ENCODE measurements at regions not wholly inside any gene's neighbourhood (a gene's known extent, or its start where the extent isn't known, plus 50 kb on each side); places are given as distances from the start of the nearest gene placed in this dataset.

DNA sequence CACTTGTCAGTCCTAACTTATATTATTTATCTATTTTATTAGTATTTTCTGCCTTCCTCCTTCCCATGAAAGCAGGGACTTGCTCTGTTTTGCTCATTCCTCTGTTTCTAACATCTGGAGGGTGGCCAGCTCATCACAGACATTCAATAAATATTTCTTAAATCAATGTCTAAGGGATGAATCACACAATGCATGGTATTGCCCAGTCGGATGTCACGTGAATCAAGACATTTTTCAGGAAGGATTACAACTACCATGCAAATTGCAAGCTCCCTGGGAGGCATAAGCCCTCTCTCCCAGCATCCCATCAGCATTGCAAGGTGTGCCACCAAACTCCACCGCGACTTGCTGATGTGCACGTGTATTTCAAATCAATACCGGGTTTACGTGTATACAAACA lies 146.6 kb upstream of the RNF32 start:
- DNase-seq = no peak
- no peak overlapping the region for H3K27ac Mint-ChIP-seq

DNA sequence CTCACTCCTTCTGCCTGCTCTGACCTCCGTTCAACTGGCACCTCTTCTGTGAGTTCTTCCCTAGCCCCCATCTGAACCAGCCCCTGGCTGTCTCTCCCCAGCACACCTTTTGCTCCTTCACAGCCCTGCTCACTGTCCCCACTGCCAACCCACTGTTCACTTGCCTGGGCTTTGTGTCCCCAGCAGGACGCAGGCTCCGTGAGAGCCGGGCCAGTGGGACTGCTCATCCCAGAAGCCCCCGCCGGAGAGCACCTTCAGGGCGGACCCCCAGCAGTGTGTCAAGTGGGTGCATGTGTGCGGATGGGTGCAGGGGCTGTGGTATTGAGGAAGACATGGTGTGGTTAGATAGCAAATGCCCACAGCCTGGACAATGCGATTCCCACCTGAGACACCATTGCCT lies 148.4 kb upstream of the RNF32 start:
- peaks cover 0 to 6% (median 0%) of the 10 kb centered on the region in 8 donors for H3K9me3 Mint-ChIP-seq
- H3K36me3 Mint-ChIP-seq = no peaks in the 10 kb centered on the region
- no peaks in the 10 kb centered on the region for H3K4me1 ChIP-seq (ENCODE audit: insufficient read depth, low read length)
- DNase-seq = no peak
- no peak overlapping the region for H3K27ac ChIP-seq (ENCODE audit: low read depth, low read length)
- ChIA-PET CTCF (ENCODE audit: partially characterized antibody) (no interaction called here), POLR2A (ENCODE audit: partially characterized antibody) (no interaction called here)
- no peaks in the 10 kb centered on the region for H3K36me3 ChIP-seq (ENCODE audit: insufficient read depth, low read length)
- H3K27ac Mint-ChIP-seq = no peak overlapping the region
- H3K4me3 Mint-ChIP-seq = no peak overlapping the region
- no peaks in the 10 kb centered on the region for H3K27me3 ChIP-seq (ENCODE audit: insufficient read depth, low read length)
- no peaks in the 10 kb centered on the region for H3K4me1 Mint-ChIP-seq
- peaks cover 0 to 5% of the 10 kb centered on the region in 2 donors for H3K27me3 Mint-ChIP-seq
- H3K9me3 ChIP-seq (ENCODE audit: control insufficient read depth in 1 of 2, low read length in 2 of 2) = no peaks in the 10 kb centered on the region
- H3K4me3 ChIP-seq (ENCODE audit: low read length in 2 of 2) = no peak overlapping the region
- intact Hi-C loops (cut with micrococcal nuclease) = no loop called here

More for the DNA sequence above, 146.6 kb upstream of the RNF32 start:
- H3K27me3 Mint-ChIP-seq = peaks cover 0 to 5% of the 10 kb centered on the region in 2 donors
- Histone ChIP-seq H3K4me1 (ENCODE audit: insufficient read depth, low read length) (no peaks in the 10 kb centered on the region), H3K36me3 (ENCODE audit: insufficient read depth, low read length) (no peaks in the 10 kb centered on the region), H3K4me3 (ENCODE audit: low read length in 2 of 2) (no peak overlapping the region), H3K27ac (ENCODE audit: low read depth, low read length) (no peak overlapping the region), H3K9me3 (ENCODE audit: control insufficient read depth in 1 of 2, low read length in 2 of 2) (no peaks in the 10 kb centered on the region), H3K27me3 (ENCODE audit: insufficient read depth, low read length) (no peaks in the 10 kb centered on the region)
- POLR2A ChIA-PET (ENCODE audit: partially characterized antibody) = no interaction called here
- no peak overlapping the region for H3K4me3 Mint-ChIP-seq
- CTCF ChIA-PET (ENCODE audit: partially characterized antibody) = no interaction called here
- no peaks in the 10 kb centered on the region for H3K36me3 Mint-ChIP-seq
- peaks cover 0 to 6% (median 0%) of the 10 kb centered on the region in 8 donors for H3K9me3 Mint-ChIP-seq
- intact Hi-C loops (cut with micrococcal nuclease) = no loop called here
- no peaks in the 10 kb centered on the region for H3K4me1 Mint-ChIP-seq

- no peaks in the 10 kb centered on the region for H3K36me3 Mint-ChIP-seq
- DNase-seq = no peak
- Histone ChIP-seq H3K4me3 (ENCODE audit: low read length in 2 of 2) (no peak overlapping the region), H3K27me3 (ENCODE audit: insufficient read depth, low read length) (no peaks in the 10 kb centered on the region), H3K4me1 (ENCODE audit: insufficient read depth, low read length) (no peaks in the 10 kb centered on the region), H3K36me3 (ENCODE audit: insufficient read depth, low read length) (no peaks in the 10 kb centered on the region), H3K27ac (ENCODE audit: low read depth, low read length) (no peak overlapping the region), H3K9me3 (ENCODE audit: control insufficient read depth in 1 of 2, low read length in 2 of 2) (no peaks in the 10 kb centered on the region)
- ChIA-PET POLR2A (ENCODE audit: partially characterized antibody) (no interaction called here), CTCF (ENCODE audit: partially characterized antibody) (no interaction called here)
- no peak overlapping the region for H3K27ac Mint-ChIP-seq
- no peaks in the 10 kb centered on the region for H3K4me1 Mint-ChIP-seq
- intact Hi-C loops (cut with micrococcal nuclease) = no loop called here
- H3K9me3 Mint-ChIP-seq = peaks cover 0 to 6% (median 0%) of the 10 kb centered on the region in 8 donors
- H3K4me3 Mint-ChIP-seq = no peak overlapping the region
- peaks cover 0 to 5% of the 10 kb centered on the region in 2 donors for H3K27me3 Mint-ChIP-seq
Observed at GRCh38 chr7:156491435-156491834, 149.1 kb upstream of the RNF32 start.

- H3K4me3 Mint-ChIP-seq = no peak overlapping the region
- H3K27me3 Mint-ChIP-seq = peaks cover 0 to 3% of the 10 kb centered on the region in 2 donors
- H3K4me1 ChIP-seq (ENCODE audit: insufficient read depth, low read length) = no peaks in the 10 kb centered on the region
- H3K27ac Mint-ChIP-seq = no peak overlapping the region
- no peak for DNase-seq
- H3K4me1 Mint-ChIP-seq = no peaks in the 10 kb centered on the region
- H3K4me3 ChIP-seq (ENCODE audit: low read length in 2 of 2) = no peak overlapping the region
- H3K36me3 Mint-ChIP-seq = no peaks in the 10 kb centered on the region
- no peaks in the 10 kb centered on the region for H3K36me3 ChIP-seq (ENCODE audit: insufficient read depth, low read length)
- no peaks in the 10 kb centered on the region for H3K27me3 ChIP-seq (ENCODE audit: insufficient read depth, low read length)
- intact Hi-C loops (cut with micrococcal nuclease) = no loop called here
- peaks cover 0 to 6% (median 0%) of the 10 kb centered on the region in 8 donors for H3K9me3 Mint-ChIP-seq
- POLR2A ChIA-PET (ENCODE audit: partially characterized antibody) = no interaction called here
- CTCF ChIA-PET (ENCODE audit: partially characterized antibody) = no interaction called here
- no peak overlapping the region for H3K27ac ChIP-seq (ENCODE audit: low read depth, low read length)
- no peaks in the 10 kb centered on the region for H3K9me3 ChIP-seq (ENCODE audit: control insufficient read depth in 1 of 2, low read length in 2 of 2)
Observed at GRCh38 chr7:156490021-156490800, 150.4 kb upstream of the RNF32 start.

GRCh38 chr7:156487811-156488533 lies 152.6 kb upstream of the RNF32 start:
- Histone ChIP-seq H3K9me3 (ENCODE audit: control insufficient read depth in 1 of 2, low read length in 2 of 2) (no peaks in the 10 kb centered on the region), H3K36me3 (ENCODE audit: insufficient read depth, low read length) (no peaks in the 10 kb centered on the region), H3K4me3 (ENCODE audit: low read length in 2 of 2) (no peak overlapping the region), H3K27me3 (ENCODE audit: insufficient read depth, low read length) (no peaks in the 10 kb centered on the region), H3K4me1 (ENCODE audit: insufficient read depth, low read length) (no peaks in the 10 kb centered on the region), H3K27ac (ENCODE audit: low read depth, low read length) (no peak overlapping the region)
- DNase-seq = no peak
- Mint-ChIP-seq H3K27ac (no peak overlapping the region), H3K27me3 (peaks cover 0 to 6% of the 10 kb centered on the region in 2 donors), H3K4me3 (no peak overlapping the region), H3K4me1 (no peaks in the 10 kb centered on the region), H3K36me3 (no peaks in the 10 kb centered on the region), H3K9me3 (peaks cover 0 to 6% (median 0%) of the 10 kb centered on the region in 8 donors)
- POLR2A ChIA-PET (ENCODE audit: partially characterized antibody) = no interaction called here
- CTCF ChIA-PET (ENCODE audit: partially characterized antibody) = no interaction called here
- intact Hi-C loops (cut with micrococcal nuclease) = no loop called here

DNA sequence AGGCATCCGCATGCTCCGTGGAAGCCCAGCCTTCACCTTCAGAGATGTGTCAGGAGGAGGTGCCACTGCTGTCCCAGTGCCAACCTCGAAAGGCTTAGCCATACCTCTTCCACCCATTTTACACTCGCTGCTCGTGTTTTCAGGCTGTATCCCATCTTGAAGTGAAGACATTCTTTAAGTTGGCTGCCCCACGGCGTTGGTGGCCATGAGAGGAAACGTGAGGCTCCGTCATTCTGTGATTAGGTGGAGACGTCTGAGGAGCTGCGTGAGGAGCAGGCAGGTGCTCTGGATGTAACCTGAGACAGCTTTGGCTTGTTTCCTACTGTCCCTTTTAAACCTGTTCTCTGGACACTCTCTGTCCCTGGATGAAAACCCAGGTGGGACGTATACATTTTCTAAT lies 159.9 kb upstream of the RNF32 start:
- Histone ChIP-seq H3K4me3 (ENCODE audit: low read length in 2 of 2) (no peak overlapping the region), H3K27me3 (ENCODE audit: insufficient read depth, low read length) (no peaks in the 10 kb centered on the region), H3K36me3 (ENCODE audit: insufficient read depth, low read length) (no peaks in the 10 kb centered on the region), H3K4me1 (ENCODE audit: insufficient read depth, low read length) (no peaks in the 10 kb centered on the region), H3K9me3 (ENCODE audit: control insufficient read depth in 1 of 2, low read length in 2 of 2) (no peaks in the 10 kb centered on the region), H3K27ac (ENCODE audit: low read depth, low read length) (no peak overlapping the region)
- no peaks in the 10 kb centered on the region for H3K4me1 Mint-ChIP-seq
- no peak overlapping the region for H3K27ac Mint-ChIP-seq
- DNase-seq = no peak
- no peaks in the 10 kb centered on the region for H3K36me3 Mint-ChIP-seq
- peaks cover 11 to 13% of the 10 kb centered on the region in 2 donors for H3K27me3 Mint-ChIP-seq
- ChIA-PET CTCF (ENCODE audit: partially characterized antibody) (no interaction called here), POLR2A (ENCODE audit: partially characterized antibody) (no interaction called here)
- no peak overlapping the region for H3K4me3 Mint-ChIP-seq
- intact Hi-C loops (cut with micrococcal nuclease) = no loop called here
- peaks cover 0 to 2% (median 0%) of the 10 kb centered on the region in 8 donors for H3K9me3 Mint-ChIP-seq

GRCh38 chr7:156479596-156479995 lies 161.0 kb upstream of the RNF32 start:
- POLR2A ChIA-PET (ENCODE audit: partially characterized antibody) = no interaction called here
- CTCF ChIA-PET (ENCODE audit: partially characterized antibody) = interaction anchor here (1.1 kb wide), 1 partner anchor 10 kb away, joined by 3 read pairs; no protein-coding TSS in a partner anchor
- Histone ChIP-seq H3K4me3 (ENCODE audit: low read length in 2 of 2) (no peak overlapping the region), H3K27me3 (ENCODE audit: insufficient read depth, low read length) (no peaks in the 10 kb centered on the region), H3K4me1 (ENCODE audit: insufficient read depth, low read length) (no peaks in the 10 kb centered on the region), H3K36me3 (ENCODE audit: insufficient read depth, low read length) (no peaks in the 10 kb centered on the region), H3K9me3 (ENCODE audit: control insufficient read depth in 1 of 2, low read length in 2 of 2) (no peaks in the 10 kb centered on the region), H3K27ac (ENCODE audit: low read depth, low read length) (no peak overlapping the region)
- H3K9me3 Mint-ChIP-seq = peaks cover 0 to 2% (median 0%) of the 10 kb centered on the region in 8 donors
- intact Hi-C loops (cut with micrococcal nuclease) = no loop called here
- no peak overlapping the region for H3K4me3 Mint-ChIP-seq
- H3K4me1 Mint-ChIP-seq = no peaks in the 10 kb centered on the region
- H3K27ac Mint-ChIP-seq = no peak overlapping the region
- DNase-seq = no peak
- H3K27me3 Mint-ChIP-seq = peaks cover 15 to 20% of the 10 kb centered on the region in 2 donors
- H3K36me3 Mint-ChIP-seq = no peaks in the 10 kb centered on the region

All from CD4-positive, alpha-beta memory T cell (primary cell).